ENCODE measurements at regions not wholly inside any gene's neighbourhood (a gene's known extent, or its start where the extent isn't known, plus 50 kb on each side); places are given as distances from the start of the nearest gene placed in this dataset.

DNA sequence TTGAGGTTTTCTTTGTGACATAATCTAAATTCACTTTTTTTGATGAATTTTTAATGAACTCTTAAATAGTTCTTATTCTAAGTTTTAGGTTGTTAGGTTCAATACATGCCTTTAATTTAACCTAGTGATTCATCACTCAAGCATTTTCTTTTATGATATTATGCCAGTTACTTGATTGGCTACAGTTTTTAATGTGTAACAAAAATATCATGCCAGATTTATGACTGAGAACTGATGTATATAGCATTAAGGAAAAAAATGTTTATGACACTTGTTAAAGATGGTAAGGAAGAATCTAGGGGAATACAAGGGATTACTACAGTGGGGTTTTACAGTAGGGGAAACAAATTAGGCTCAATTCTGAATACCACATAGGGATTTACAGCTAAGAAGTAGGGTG is 103.1 kb downstream of the VGLL3 start:
- TF ChIP-seq, protein P1, sequence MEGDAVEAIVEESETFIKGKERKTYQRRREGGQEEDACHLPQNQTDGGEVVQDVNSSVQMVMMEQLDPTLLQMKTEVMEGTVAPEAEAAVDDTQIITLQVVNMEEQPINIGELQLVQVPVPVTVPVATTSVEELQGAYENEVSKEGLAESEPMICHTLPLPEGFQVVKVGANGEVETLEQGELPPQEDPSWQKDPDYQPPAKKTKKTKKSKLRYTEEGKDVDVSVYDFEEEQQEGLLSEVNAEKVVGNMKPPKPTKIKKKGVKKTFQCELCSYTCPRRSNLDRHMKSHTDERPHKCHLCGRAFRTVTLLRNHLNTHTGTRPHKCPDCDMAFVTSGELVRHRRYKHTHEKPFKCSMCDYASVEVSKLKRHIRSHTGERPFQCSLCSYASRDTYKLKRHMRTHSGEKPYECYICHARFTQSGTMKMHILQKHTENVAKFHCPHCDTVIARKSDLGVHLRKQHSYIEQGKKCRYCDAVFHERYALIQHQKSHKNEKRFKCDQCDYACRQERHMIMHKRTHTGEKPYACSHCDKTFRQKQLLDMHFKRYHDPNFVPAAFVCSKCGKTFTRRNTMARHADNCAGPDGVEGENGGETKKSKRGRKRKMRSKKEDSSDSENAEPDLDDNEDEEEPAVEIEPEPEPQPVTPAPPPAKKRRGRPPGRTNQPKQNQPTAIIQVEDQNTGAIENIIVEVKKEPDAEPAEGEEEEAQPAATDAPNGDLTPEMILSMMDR (IDR thresholded peaks at IDR 0.05; ENCODE audit: low read depth, low read length), result no peak
- TF ChIP-seq EZH2phosphoT487 (IDR thresholded peaks at IDR 0.05; ENCODE audit: low read depth), result no peak
